ENCODE measurements at regions not wholly inside any gene's neighbourhood (a gene's known extent, or its start where the extent isn't known, plus 50 kb on each side); places are given as distances from the start of the nearest gene placed in this dataset.
"Not testable (repeated sequence)": the region's sequence is repeated elsewhere in the genome, so short reads cannot be mapped to it uniquely, and the experiment has no call there.

GRCh38 chr5:68849103-68849502 lies 244.7 kb upstream of the SLC30A5 start:
- Mint-ChIP-seq H3K4me1 (no peaks in the 10 kb centered on the region), H3K27me3 (peaks cover 2% of the 10 kb centered on the region), H3K4me3 (no peak overlapping the region), H3K27ac (no peak overlapping the region), H3K36me3 (peaks cover 1% of the 10 kb centered on the region), H3K9me3 (peaks cover 1% of the 10 kb centered on the region)
- DNase-seq (no peak), ATAC-seq (ENCODE audit: low read depth) (no peak)
- POLR2A ChIA-PET, result no interaction called here

- Mint-ChIP-seq H3K27ac (no peak overlapping the region), H3K4me1 (no peaks in the 10 kb centered on the region), H3K36me3 (peaks cover 1% of the 10 kb centered on the region), H3K27me3 (peaks cover 5% of the 10 kb centered on the region), H3K4me3 (no peak overlapping the region), H3K9me3 (peaks cover 1% of the 10 kb centered on the region)
- no peak for DNase-seq
- ATAC-seq (ENCODE audit: low read depth), result no peak
- POLR2A ChIA-PET, result no interaction called here
Measured at GRCh38 chr5:68849906-68850305, 243.9 kb upstream of the SLC30A5 start.

GRCh38 chr5:68861099-68861498 lies 232.7 kb upstream of the SLC30A5 start:
- no peak for ATAC-seq (ENCODE audit: low read depth)

GRCh38 chr5:68862560-68862959 lies 231.3 kb upstream of the SLC30A5 start:
- H3K36me3 Mint-ChIP-seq, result peaks cover 1% of the 10 kb centered on the region
- H3K27me3 Mint-ChIP-seq, result peaks cover 2% of the 10 kb centered on the region
- no peak overlapping the region for H3K27ac Mint-ChIP-seq
- ATAC-seq (ENCODE audit: low read depth), result no peak
- no peak overlapping the region for H3K4me3 Mint-ChIP-seq
- H3K9me3 Mint-ChIP-seq, result peaks cover 8% of the 10 kb centered on the region
- POLR2A ChIA-PET, result no interaction called here
- H3K4me1 Mint-ChIP-seq, result no peaks in the 10 kb centered on the region
- no peak for DNase-seq

More at GRCh38 chr5:68861099-68861498, 232.7 kb upstream of the SLC30A5 start:
- no peak overlapping the region for H3K4me3 Mint-ChIP-seq
- peaks cover 9% of the 10 kb centered on the region for H3K9me3 Mint-ChIP-seq
- no peaks in the 10 kb centered on the region for H3K4me1 Mint-ChIP-seq
- DNase-seq, result no peak
- POLR2A ChIA-PET, result no interaction called here
- H3K36me3 Mint-ChIP-seq, result peaks cover 1% of the 10 kb centered on the region
- H3K27me3 Mint-ChIP-seq, result peaks cover 2% of the 10 kb centered on the region
- H3K27ac Mint-ChIP-seq, result no peak overlapping the region

- H3K4me3 Mint-ChIP-seq; POLR2A ChIA-PET; H3K27ac Mint-ChIP-seq; ATAC-seq (ENCODE audit: low read depth); DNase-seq; H3K36me3 Mint-ChIP-seq; H3K27me3 Mint-ChIP-seq; H3K4me1 Mint-ChIP-seq: not testable (repeated sequence)
- peaks cover 12% of the 10 kb centered on the region for H3K9me3 Mint-ChIP-seq
Measured at GRCh38 chr5:68865192-68865591, 228.6 kb upstream of the SLC30A5 start.

- no peak overlapping the region for H3K4me3 Mint-ChIP-seq
- no peak overlapping the region for H3K27ac Mint-ChIP-seq
- H3K4me1 Mint-ChIP-seq, result peaks cover 5% of the 10 kb centered on the region
- DNase-seq (no peak), ATAC-seq (ENCODE audit: low read depth) (no peak)
- no peaks in the 10 kb centered on the region for H3K36me3 Mint-ChIP-seq
- peaks cover 3% of the 10 kb centered on the region for H3K27me3 Mint-ChIP-seq
- H3K9me3 Mint-ChIP-seq, result peaks cover 4% of the 10 kb centered on the region
- POLR2A ChIA-PET, result no interaction called here
Measured at GRCh38 chr5:68872088-68872839, 221.6 kb upstream of the SLC30A5 start.

- Mint-ChIP-seq H3K4me3 (no peak overlapping the region), H3K9me3 (peaks cover under 1% of the 10 kb centered on the region), H3K27ac (no peak overlapping the region), H3K4me1 (peaks cover 5% of the 10 kb centered on the region), H3K36me3 (no peaks in the 10 kb centered on the region), H3K27me3 (peaks cover 2% of the 10 kb centered on the region)
- POLR2A ChIA-PET, result no interaction called here
- ATAC-seq (ENCODE audit: low read depth) (no peak), DNase-seq (no peak)
Measured at GRCh38 chr5:68873198-68873597, 220.6 kb upstream of the SLC30A5 start.

GRCh38 chr5:68875351-68875750 lies 218.5 kb upstream of the SLC30A5 start:
- H3K4me1 Mint-ChIP-seq, result peaks cover 5% of the 10 kb centered on the region
- no peak for DNase-seq
- H3K27ac Mint-ChIP-seq, result no peak overlapping the region

GRCh38 chr5:68883436-68883835 lies 210.4 kb upstream of the SLC30A5 start:
- no peaks in the 10 kb centered on the region for H3K27me3 Mint-ChIP-seq
- H3K27ac Mint-ChIP-seq, result no peak overlapping the region
- POLR2A ChIA-PET, result no interaction called here
- H3K4me1 Mint-ChIP-seq, result peaks cover 13% of the 10 kb centered on the region
- H3K36me3 Mint-ChIP-seq, result no peaks in the 10 kb centered on the region
- H3K4me3 Mint-ChIP-seq, result no peak overlapping the region
- DNase-seq, result no peak
- ATAC-seq (ENCODE audit: low read depth), result no peak
- H3K9me3 Mint-ChIP-seq, result no peaks in the 10 kb centered on the region

More at GRCh38 chr5:68875351-68875750, 218.5 kb upstream of the SLC30A5 start:
- no peak overlapping the region for H3K4me3 Mint-ChIP-seq
- H3K9me3 Mint-ChIP-seq, result no peaks in the 10 kb centered on the region
- peak; percentile 47 for ATAC-seq (ENCODE audit: low read depth)
- no peaks in the 10 kb centered on the region for H3K36me3 Mint-ChIP-seq
- POLR2A ChIA-PET, result no interaction called here
- no peaks in the 10 kb centered on the region for H3K27me3 Mint-ChIP-seq

- POLR2A ChIA-PET, result no interaction called here
- H3K4me3 Mint-ChIP-seq, result peak overlapping the region; percentile 25
- H3K4me1 Mint-ChIP-seq, result peaks cover 13% of the 10 kb centered on the region
- ATAC-seq (ENCODE audit: low read depth) (peak; percentile 30), DNase-seq (no peak)
- no peaks in the 10 kb centered on the region for H3K27me3 Mint-ChIP-seq
- no peak overlapping the region for H3K27ac Mint-ChIP-seq
- H3K9me3 Mint-ChIP-seq, result no peaks in the 10 kb centered on the region
- no peaks in the 10 kb centered on the region for H3K36me3 Mint-ChIP-seq
Measured at GRCh38 chr5:68884144-68884754, 209.6 kb upstream of the SLC30A5 start.

- POLR2A ChIA-PET, result no interaction called here
- Mint-ChIP-seq H3K4me3 (no peak overlapping the region), H3K4me1 (peaks cover 13% of the 10 kb centered on the region), H3K27me3 (no peaks in the 10 kb centered on the region), H3K9me3 (no peaks in the 10 kb centered on the region), H3K36me3 (no peaks in the 10 kb centered on the region), H3K27ac (no peak overlapping the region)
- DNase-seq (no peak), ATAC-seq (ENCODE audit: low read depth) (no peak)
Measured at GRCh38 chr5:68884883-68885282, 208.9 kb upstream of the SLC30A5 start.

GRCh38 chr5:68886814-68887213 lies 207.0 kb upstream of the SLC30A5 start:
- no peak overlapping the region for H3K27ac Mint-ChIP-seq
- DNase-seq (no peak), ATAC-seq (ENCODE audit: low read depth) (no peak)
- H3K36me3 Mint-ChIP-seq, result no peaks in the 10 kb centered on the region
- no peaks in the 10 kb centered on the region for H3K27me3 Mint-ChIP-seq
- peaks cover 21% of the 10 kb centered on the region for H3K4me1 Mint-ChIP-seq
- H3K9me3 Mint-ChIP-seq, result no peaks in the 10 kb centered on the region
- H3K4me3 Mint-ChIP-seq, result no peak overlapping the region
- POLR2A ChIA-PET, result no interaction called here

- peaks cover 2% of the 10 kb centered on the region for H3K36me3 Mint-ChIP-seq
- no peak overlapping the region for H3K27ac Mint-ChIP-seq
- DNase-seq (no peak), ATAC-seq (ENCODE audit: low read depth) (peak; percentile 72)
- H3K27me3 Mint-ChIP-seq, result no peaks in the 10 kb centered on the region
- POLR2A ChIA-PET, result no interaction called here
- H3K9me3 Mint-ChIP-seq, result peaks cover 4% of the 10 kb centered on the region
- H3K4me1 Mint-ChIP-seq, result peaks cover 16% of the 10 kb centered on the region
- H3K4me3 Mint-ChIP-seq, result no peak overlapping the region
Measured at GRCh38 chr5:68891718-68892117, 202.1 kb upstream of the SLC30A5 start.

- POLR2A ChIA-PET, result no interaction called here
- Mint-ChIP-seq H3K4me3 (no peak overlapping the region), H3K9me3 (peaks cover 4% of the 10 kb centered on the region), H3K27ac (no peak overlapping the region), H3K4me1 (peaks cover 14% of the 10 kb centered on the region), H3K27me3 (no peaks in the 10 kb centered on the region), H3K36me3 (peaks cover 2% of the 10 kb centered on the region)
- ATAC-seq (ENCODE audit: low read depth) (no peak), DNase-seq (no peak)
Measured at GRCh38 chr5:68894673-68895072, 199.1 kb upstream of the SLC30A5 start.

All from activated naive CD8-positive, alpha-beta T cell treated with anti-CD3 and anti-CD28 coated beads, Interleukin-2, amount 10 ng/mL, durations not matched to agents 7 days and 5 days (primary cell).